NB4 (cell line): ENCODE measurements at regions not wholly inside any gene's neighbourhood (a gene's known extent, or its start where the extent isn't known, plus 50 kb on each side); places are given as distances from the start of the nearest gene placed in this dataset.

Source experiments
- DNase-seq: peaks from one replicate; pipeline ENCODE4 v3.0.0; 2010; ENCODE audit warnings: low read depth
- H3K4me3 ChIP-seq: one replicate; pipeline ENCODE4 v1.5.1; 2011; ENCODE audit warnings: mild to moderate bottlenecking, low read depth, low read length, moderate library complexity
- CTCF ChIP-seq: IDR thresholded peaks from one replicate; pipeline ENCODE4 v1.5.1; 2012; ENCODE audit warnings: low read depth, low read length
- MAX ChIP-seq: IDR thresholded peaks from 2 replicates; pipeline ENCODE4 v1.6.1; 2011; ENCODE audit warnings: low read depth, low read length
- MYC ChIP-seq: IDR thresholded peaks from 2 replicates; pipeline ENCODE4 v1.6.1; 2011; ENCODE audit warnings: low read depth, low read length
- POLR2A ChIP-seq: IDR thresholded peaks from 2 replicates; pipeline ENCODE4 v1.6.1; 2011; ENCODE audit warnings: mild to moderate bottlenecking; ENCODE audit not compliant: insufficient read length; ENCODE audit errors: extremely low read depth

DNA sequence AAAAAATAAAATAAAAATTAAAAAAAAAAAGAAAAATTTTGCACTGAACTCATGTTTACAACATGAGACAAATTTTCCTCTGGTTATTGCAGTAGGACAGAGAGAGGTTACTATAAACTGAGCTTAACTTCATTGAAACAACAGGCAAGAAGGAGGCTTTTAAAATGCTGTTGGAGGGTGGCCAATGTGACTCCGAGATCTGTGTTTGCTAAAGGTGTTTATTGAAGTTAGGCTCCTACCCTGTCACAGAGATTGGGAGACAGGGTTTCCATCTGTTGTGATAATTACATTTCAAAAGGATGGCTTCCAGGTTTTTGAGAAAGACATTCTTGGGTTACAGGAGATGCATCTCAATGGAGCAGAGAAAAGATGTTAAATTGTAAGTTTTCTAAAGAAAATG is 370.5 kb upstream of the HS3ST1 start:
- TF ChIP-seq CTCF = no peak
- TF ChIP-seq POLR2A = no peak
- no peak for TF ChIP-seq MAX
- TF ChIP-seq MYC = no peak
- no peak for DNase-seq

DNA sequence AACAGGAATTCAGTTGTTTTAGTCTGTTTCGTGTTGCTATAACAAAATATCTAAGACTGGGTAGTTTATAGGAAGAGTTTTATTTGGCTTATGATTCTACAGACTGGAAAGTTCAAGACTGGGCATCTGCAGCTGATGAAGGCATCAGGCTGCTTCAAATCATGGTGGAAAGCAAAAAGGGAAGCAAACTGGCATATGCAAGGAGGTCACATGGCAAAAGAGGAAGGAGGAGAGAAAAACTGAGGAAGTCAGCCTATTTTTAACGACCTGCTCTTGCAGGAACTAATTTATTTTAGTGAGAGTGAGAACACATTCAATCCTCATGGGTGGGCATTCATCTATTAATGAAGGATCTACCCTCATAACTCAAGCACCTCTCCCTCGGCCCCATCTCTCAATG is 363.1 kb upstream of the HS3ST1 start:
- TF ChIP-seq MYC = peak; percentile 43; the same call in 1 of the 2 replicates
- TF ChIP-seq POLR2A = no peak
- TF ChIP-seq MAX = peak; percentile 79
- no peak for TF ChIP-seq CTCF
- peak; percentile 45 for DNase-seq
- H3K4me3 ChIP-seq = no peak overlapping the region

More for the DNA sequence above, 370.5 kb upstream of the HS3ST1 start:
- H3K4me3 ChIP-seq = no peak overlapping the region

GRCh38 chr4:11790230-11790629 is 361.5 kb upstream of the HS3ST1 start:
- no peak overlapping the region for H3K4me3 ChIP-seq
- no peak for DNase-seq
- TF ChIP-seq MYC = no peak
- no peak for TF ChIP-seq POLR2A
- TF ChIP-seq MAX = no peak
- no peak for TF ChIP-seq CTCF

GRCh38 chr4:11783588-11783987 is 354.9 kb upstream of the HS3ST1 start:
- TF ChIP-seq MAX (no peak), CTCF (no peak), MYC (no peak), POLR2A (no peak)
- no peak overlapping the region for H3K4me3 ChIP-seq
- DNase-seq = no peak

DNA sequence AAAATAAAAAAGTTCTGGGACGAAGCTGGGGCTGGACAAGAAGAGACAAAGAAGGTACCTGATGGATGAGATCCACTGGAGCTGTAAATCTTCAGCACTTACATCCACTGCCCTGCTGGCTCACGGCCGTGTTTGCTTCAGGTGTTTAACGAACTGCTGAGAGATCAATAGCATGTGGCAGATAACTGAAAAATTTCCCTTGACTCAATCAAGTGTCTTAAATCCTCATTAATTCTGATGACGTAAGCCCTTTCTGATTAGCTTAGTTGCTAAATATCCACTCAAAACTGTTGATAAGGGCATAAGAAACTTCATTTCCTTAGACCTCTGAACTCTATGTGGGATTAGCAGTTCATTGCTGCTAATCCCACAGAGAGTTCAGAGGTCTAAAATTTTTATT is 354.2 kb upstream of the HS3ST1 start:
- TF ChIP-seq MAX (no peak), MYC (no peak), POLR2A (no peak), CTCF (no peak)
- no peak overlapping the region for H3K4me3 ChIP-seq
- DNase-seq = no peak

DNA sequence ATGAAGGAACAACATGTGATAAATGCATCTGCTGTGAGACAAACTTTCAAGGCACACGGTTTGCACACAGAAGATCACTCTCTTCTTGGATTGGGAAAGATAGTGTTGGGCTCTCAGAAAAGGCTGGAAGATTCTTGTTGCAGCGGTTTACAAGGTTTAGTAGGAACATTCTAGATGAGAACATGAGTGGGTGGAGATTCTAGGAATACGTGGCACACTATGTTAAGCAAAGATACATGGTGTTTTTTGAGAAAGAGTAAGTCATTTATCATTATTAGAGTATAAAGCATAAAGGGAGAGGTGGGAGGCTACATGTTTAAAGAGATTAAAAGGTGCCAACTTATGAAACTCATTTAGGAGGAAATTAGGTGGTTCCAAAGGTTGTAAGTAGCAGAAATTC is 348.8 kb upstream of the HS3ST1 start:
- TF ChIP-seq MAX (no peak), POLR2A (no peak), CTCF (no peak), MYC (no peak)
- H3K4me3 ChIP-seq = no peak overlapping the region
- no peak for DNase-seq
